GM12873 (cell line): ENCODE measurements at regions not wholly inside any gene's neighbourhood (a gene's known extent, or its start where the extent isn't known, plus 50 kb on each side); places are given as distances from the start of the nearest gene placed in this dataset.

Source experiments
- CTCF ChIP-seq: IDR thresholded peaks from 2 replicates; pipeline ENCODE4 v1.5.1; 2012; ENCODE audit warnings: low read depth, mild to moderate bottlenecking, moderate library complexity, low read length, control low read depth; ENCODE audit not compliant: insufficient read depth; ENCODE audit errors: missing control alignments

- no peak for TF ChIP-seq CTCF
Observed at GRCh38 chr2:177314722-177315264, 50.3 kb upstream of the NFE2L2 start.

- TF ChIP-seq CTCF = no peak
Observed at GRCh38 chr2:177315364-177315763, 50.8 kb upstream of the NFE2L2 start.

DNA sequence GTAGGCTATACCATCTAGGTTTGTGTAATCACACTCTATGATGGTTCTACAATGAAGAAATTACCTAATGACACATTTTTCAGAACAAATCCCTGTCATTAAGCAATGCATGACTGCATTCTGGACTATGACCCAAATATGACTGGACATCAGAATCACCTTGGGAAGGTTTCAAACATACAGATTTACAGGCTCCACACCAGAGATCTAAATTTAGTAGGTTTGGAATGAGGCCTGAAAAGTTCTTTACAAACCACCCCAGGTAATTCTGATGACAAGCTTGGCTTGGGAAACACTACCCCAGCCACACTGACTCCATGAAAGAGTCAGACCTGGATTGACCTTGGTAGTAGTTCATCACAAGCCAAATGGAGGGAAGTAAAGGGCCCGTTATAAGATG, 52.2 kb upstream of the NFE2L2 start:
- TF ChIP-seq CTCF = no peak

DNA sequence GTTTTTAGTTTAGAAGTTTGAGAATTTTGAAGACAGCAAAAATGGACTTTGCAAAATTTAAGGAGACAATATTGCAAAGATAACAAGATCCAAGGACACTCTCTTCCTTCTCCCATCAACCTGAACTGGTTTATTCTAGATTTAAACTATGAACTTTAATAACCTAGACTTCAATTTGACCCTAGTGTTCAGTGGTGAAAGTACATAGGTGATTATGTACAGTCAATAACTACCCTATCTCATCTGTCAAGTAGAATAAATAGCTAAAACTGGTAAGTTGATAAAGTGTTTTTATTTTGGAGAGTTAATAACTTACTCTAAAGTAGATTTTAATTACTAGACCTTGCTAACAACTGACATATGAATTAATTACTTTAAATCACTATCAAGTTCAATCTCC, 52.9 kb upstream of the NFE2L2 start:
- TF ChIP-seq CTCF = no peak

- TF ChIP-seq CTCF = no peak
Observed at GRCh38 chr2:177317857-177318256, 53.3 kb upstream of the NFE2L2 start.

- no peak for TF ChIP-seq CTCF
Observed at GRCh38 chr2:177318613-177319012, 54.1 kb upstream of the NFE2L2 start.

DNA sequence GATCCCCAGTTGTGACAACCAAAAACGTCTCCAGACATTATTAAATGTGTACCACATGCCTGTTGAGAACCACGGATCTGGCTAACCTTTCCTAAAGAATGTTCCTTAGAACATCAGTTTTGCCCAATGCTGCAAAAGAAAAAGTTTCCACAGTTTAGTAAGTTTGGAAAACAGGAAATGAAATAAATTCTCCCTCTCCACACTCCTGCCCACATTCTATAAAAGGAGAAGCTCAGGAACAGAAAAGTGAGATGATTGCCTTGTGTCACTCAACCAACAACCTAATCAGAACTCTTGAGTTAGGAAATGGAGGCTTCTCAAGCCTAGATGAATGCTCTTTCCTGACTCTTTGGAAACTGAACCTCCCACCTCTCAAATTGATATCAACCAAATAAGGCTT, 56.1 kb upstream of the NFE2L2 start:
- no peak for TF ChIP-seq CTCF

DNA sequence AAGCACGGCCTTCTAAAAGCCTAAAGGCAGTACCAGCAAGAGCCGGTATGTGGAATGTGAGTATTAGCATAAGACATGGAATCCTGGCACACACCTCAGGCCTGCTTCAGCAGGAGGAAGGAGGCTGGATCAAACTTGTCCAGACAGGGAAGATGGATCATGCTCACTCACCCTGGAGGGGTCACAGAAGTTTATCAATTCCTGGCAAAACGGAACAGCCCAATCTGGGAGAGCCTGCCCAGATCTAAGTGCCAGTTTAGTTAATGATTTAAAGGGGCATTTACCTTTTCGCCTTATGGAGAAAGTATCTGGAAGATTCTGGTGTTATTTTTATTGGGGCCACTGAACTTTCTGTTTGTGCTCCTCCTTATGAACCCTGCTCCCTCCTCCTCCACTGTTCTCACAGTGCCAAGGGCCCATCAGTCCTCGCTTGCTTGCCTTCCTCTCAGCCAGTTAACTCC, 58.3 kb upstream of the NFE2L2 start:
- TF ChIP-seq CTCF = no peak
